A549 (cell line): ENCODE measurements at regions not wholly inside any gene's neighbourhood (a gene's known extent, or its start where the extent isn't known, plus 50 kb on each side); places are given as distances from the start of the nearest gene placed in this dataset.
"Not testable (repeated sequence)": the region's sequence is repeated elsewhere in the genome, so short reads cannot be mapped to it uniquely, and the experiment has no call there.

Experiments
- ATAC-seq, 2 experiments: fragments of 200-7000 bp in 1 of 2; fragments of >200 bp in 1 of 2; cut with Nextera tagmentation in 1 of 2; cut with Tn5 transposase in 1 of 2; 3 replicates each; pipeline versions ENCODE4 v1.8.0 to v1.9.1; 2018 to 2020; ENCODE audit warnings: mild to moderate bottlenecking in 1 of 2, moderate library complexity in 1 of 2
- CTCF ChIA-PET: fragments of 300-600 bp; sonication (Branson Sonifier 250); formaldehyde crosslinking; extraction: SDS; loops from one replicate; lab custom pipeline; 2021; ENCODE audit warnings: antibody characterized with exemption, inconsistent platforms; lab: Yijun Ruan, JAX
- POLR2A ChIA-PET: fragments of 350-600 bp; formaldehyde crosslinking; extraction: SDS; loops from one replicate; lab custom pipeline; 2021; ENCODE audit warnings: antibody characterized with exemption, inconsistent platforms; lab: Yijun Ruan, JAX
- DNase-seq, 2 experiments: peaks; one replicate each; pipeline versions ENCODE4 v3.0.0 to v3.0.0-alpha.2; 2011 to 2016; ENCODE audit warnings: low read depth in 1 of 2, low spot score in 1 of 2
- FAIRE-seq: peaks from 2 replicates; lab custom pipeline; 2011; peaks lifted over from hg19 to GRCh38; lab: Jason Lieb, UNC
- H3K27ac ChIP-seq, 2 experiments: fragments of >200 bp; sonication (Bioruptor Twin); formaldehyde crosslinking; 3 replicates each; pipeline ENCODE4 v1.5.1; 2016 to 2017
- H3K4me1 ChIP-seq: fragments of >200 bp; sonication (Bioruptor Twin); formaldehyde crosslinking; 3 replicates; pipeline ENCODE4 v1.6.1; 2016
- H3K4me2 ChIP-seq: fragments of >200 bp; sonication (Bioruptor Twin); formaldehyde crosslinking; 3 replicates; pipeline ENCODE4 v1.6.1; 2016
- H3K4me3 ChIP-seq: fragments of >200 bp; sonication (Bioruptor Twin); formaldehyde crosslinking; 3 replicates; pipeline ENCODE4 v1.5.1; 2016
- H3K9me3 ChIP-seq: fragments of >200 bp; sonication (Bioruptor Twin); formaldehyde crosslinking; 3 replicates; pipeline ENCODE4 v1.6.1; 2016
- FOXS1 ChIP-seq: fragments of 250-450 bp; sonication (Bioruptor Pico); IDR thresholded peaks from 2 replicates; pipeline ENCODE4 v1.5.0; 2020; ENCODE audit warnings: mild to moderate bottlenecking, moderate library complexity
- GATA3 ChIP-seq: IDR thresholded peaks from 2 replicates; pipeline ENCODE4 v1.6.1; 2012; ENCODE audit warnings: borderline replicate concordance
- HMGXB4 ChIP-seq: fragments of 250-450 bp; sonication (Bioruptor Pico); IDR thresholded peaks from 2 replicates; pipeline ENCODE4 v1.5.0; 2021; ENCODE audit warnings: mild to moderate bottlenecking, moderate library complexity, borderline replicate concordance
- HOXA7 ChIP-seq: fragments of 250-450 bp; sonication (Bioruptor Pico); IDR thresholded peaks from 2 replicates; pipeline ENCODE4 v1.5.0; 2020; ENCODE audit warnings: mild to moderate bottlenecking, moderate library complexity
- HOXB5 ChIP-seq: fragments of 250-450 bp; sonication (Bioruptor Pico); IDR thresholded peaks from 2 replicates; pipeline ENCODE4 v1.5.0; 2020; ENCODE audit warnings: mild to moderate bottlenecking, moderate library complexity
- MAFK ChIP-seq: fragments of 450-650 bp; IDR thresholded peaks from 2 replicates; pipeline ENCODE4 v1.6.1; 2014; ENCODE audit not compliant: partially characterized antibody
- NFE2L2 ChIP-seq: fragments of 150-350 bp; conservative IDR thresholded peaks from 2 replicates; pipeline ENCODE4 v1.6.1; 2014; ENCODE audit warnings: low read length
- PHF8 ChIP-seq: fragments of 200-600 bp; sonication (generic); IDR thresholded peaks from 2 replicates; pipeline ENCODE4 v1.6.1; 2016; ENCODE audit warnings: low read depth, mild to moderate bottlenecking, antibody characterized with exemption, moderate library complexity, borderline replicate concordance
- POLR2A ChIP-seq: IDR thresholded peaks from 2 replicates; pipeline ENCODE4 v1.6.1; 2012; ENCODE audit warnings: mild to moderate bottlenecking, low read length
- POLR2AphosphoS2 ChIP-seq: conservative IDR thresholded peaks from 2 replicates; pipeline ENCODE4 v1.6.1; 2012; ENCODE audit warnings: low read length, improper control_type of control experiment, inconsistent platforms
- REST ChIP-seq: fragments of 200-600 bp; sonication (generic); IDR thresholded peaks from 2 replicates; pipeline ENCODE4 v1.6.1; 2016; ENCODE audit warnings: antibody characterized with exemption, mild to moderate bottlenecking, moderate library complexity
- SREBF2 ChIP-seq: fragments of 450-650 bp; IDR thresholded peaks from 2 replicates; pipeline ENCODE4 v1.6.1; 2014; ENCODE audit warnings: mild to moderate bottlenecking, moderate library complexity
- TFCP2L1 ChIP-seq: fragments of 250-450 bp; sonication (Bioruptor Pico); IDR thresholded peaks from 2 replicates; pipeline ENCODE4 v1.5.0; 2021; ENCODE audit warnings: mild to moderate bottlenecking
- ZFP36 ChIP-seq: fragments of 450-650 bp; IDR thresholded peaks from 2 replicates; pipeline ENCODE4 v1.6.1; 2014; ENCODE audit warnings: borderline replicate concordance; ENCODE audit not compliant: partially characterized antibody
- ZNF302 ChIP-seq: fragments of 250-450 bp; sonication (Bioruptor Pico); IDR thresholded peaks from 2 replicates; pipeline ENCODE4 v1.9.0; 2021; ENCODE audit warnings: inconsistent platforms, mild to moderate bottlenecking, moderate library complexity
- WGBS: methylation state at CpG from one replicate; pipeline ENCODE4 v1.1.6; 2017; ENCODE audit errors: missing lambda C conversion rate; 5-methylcytosine and 5-hydroxymethylcytosine counted together
- TF ChIP-seq, protein P1 (sequence below): fragments of >200 bp; sonication (Bioruptor Twin); formaldehyde crosslinking; IDR thresholded peaks from 2 replicates; pipeline ENCODE4 v1.6.1; 2016
- TF ChIP-seq, protein P2 (sequence below): IDR thresholded peaks from 2 replicates; pipeline ENCODE4 v1.6.1; 2012

GRCh38 chr7:24390376-24391157 lies 106.6 kb downstream of the NPY start:
- POLR2A ChIA-PET = no interaction called here
- H3K27ac ChIP-seq = no peak overlapping the region
- no peak for ATAC-seq
- WGBS = 15% methylated on average over 5 of the region's 5 CpGs
- H3K4me1 ChIP-seq = no peaks in the 10 kb centered on the region
- no peaks in the 10 kb centered on the region for H3K9me3 ChIP-seq
- peak; percentile 72 for TF ChIP-seq MAFK
- TF ChIP-seq ZNF302 (CRISPR knock-in tag) = no peak
- TF ChIP-seq REST = no peak
- TF ChIP-seq, all 56 proteins: peak for 1
- no peak overlapping the region for H3K4me3 ChIP-seq
- CTCF ChIA-PET = interaction anchor here (1.3 kb wide), 1 partner anchor 9 kb away, joined by 4 read pairs; no protein-coding TSS in a partner anchor
- FAIRE-seq (no peak), DNase-seq (no peak)
- no peak overlapping the region for H3K4me2 ChIP-seq

DNA sequence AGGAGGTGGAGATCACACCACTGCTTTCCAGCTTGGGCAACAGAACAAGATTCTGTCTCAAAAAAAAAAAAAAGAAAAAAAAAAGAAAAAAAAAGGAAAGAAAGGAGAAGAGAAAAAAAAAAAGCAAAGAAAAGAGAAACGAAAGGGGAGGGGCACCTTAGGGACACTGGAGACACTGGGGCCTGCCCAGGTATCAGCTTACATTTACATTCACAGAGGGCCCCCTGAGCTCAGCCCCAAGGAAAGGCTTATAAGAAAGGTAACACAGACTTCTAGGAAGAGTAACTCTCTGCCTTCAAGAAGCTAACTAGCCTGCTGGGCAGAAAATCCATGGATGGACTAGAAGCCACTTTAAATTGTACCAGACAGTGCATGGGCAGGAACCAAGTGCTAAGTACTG lies 108.8 kb downstream of the NPY start:
- no peaks in the 10 kb centered on the region for H3K9me3 ChIP-seq
- TF ChIP-seq FOXS1 (CRISPR knock-in tag) (no peak), HOXA7 (CRISPR knock-in tag) (no peak), POLR2A (no peak), HOXB5 (CRISPR knock-in tag) (no peak), POLR2AphosphoS2 (no peak)
- TF ChIP-seq, protein P1, sequence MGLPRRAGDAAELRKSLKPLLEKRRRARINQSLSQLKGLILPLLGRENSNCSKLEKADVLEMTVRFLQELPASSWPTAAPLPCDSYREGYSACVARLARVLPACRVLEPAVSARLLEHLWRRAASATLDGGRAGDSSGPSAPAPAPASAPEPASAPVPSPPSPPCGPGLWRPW = no peak
- H3K4me1 ChIP-seq = no peaks in the 10 kb centered on the region
- FAIRE-seq (no peak), ATAC-seq (no peak), DNase-seq (no peak)
- no peak overlapping the region for H3K4me2 ChIP-seq
- WGBS = 0% methylated on average over 1 of the region's 1 CpG
- ChIA-PET CTCF (interaction anchor here (1.2 kb wide), 1 partner anchor 78 kb away, joined by 4 read pairs; no protein-coding TSS in a partner anchor), POLR2A (no interaction called here)
- H3K27ac ChIP-seq = no peak overlapping the region
- H3K4me3 ChIP-seq = no peak overlapping the region

DNA sequence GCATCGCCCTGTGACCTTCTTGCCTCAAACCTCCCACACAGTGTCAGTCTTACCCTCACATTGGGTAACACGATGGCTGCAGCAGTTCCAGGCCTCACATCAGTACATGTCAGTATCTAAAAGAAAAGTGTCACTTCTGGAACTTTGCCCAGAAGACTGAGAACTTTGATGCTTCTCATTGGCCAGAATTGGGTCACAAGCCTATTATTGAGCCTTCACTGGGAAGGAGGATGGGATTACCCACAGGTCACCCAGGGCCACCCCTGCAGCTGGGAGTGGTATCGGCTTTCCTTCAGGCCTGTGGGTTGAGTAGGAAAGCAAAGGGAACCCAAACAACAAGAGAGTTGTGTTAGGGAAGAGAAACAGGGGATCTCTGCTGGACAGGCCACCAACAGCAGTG lies 111.5 kb downstream of the NPY start:
- no peaks in the 10 kb centered on the region for H3K9me3 ChIP-seq
- ATAC-seq (no peak), FAIRE-seq (no peak), DNase-seq (no peak)
- no peak overlapping the region for H3K4me3 ChIP-seq
- no peak overlapping the region for H3K27ac ChIP-seq
- no peaks in the 10 kb centered on the region for H3K4me1 ChIP-seq
- no peak for TF ChIP-seq PHF8
- no peak for TF ChIP-seq ZNF302 (CRISPR knock-in tag)
- TF ChIP-seq NFE2L2 = no peak
- no peak for TF ChIP-seq GATA3
- TF ChIP-seq TFCP2L1 (CRISPR knock-in tag) = no peak
- TF ChIP-seq SREBF2 = no peak
- no peak for TF ChIP-seq ZFP36
- TF ChIP-seq, protein P2, sequence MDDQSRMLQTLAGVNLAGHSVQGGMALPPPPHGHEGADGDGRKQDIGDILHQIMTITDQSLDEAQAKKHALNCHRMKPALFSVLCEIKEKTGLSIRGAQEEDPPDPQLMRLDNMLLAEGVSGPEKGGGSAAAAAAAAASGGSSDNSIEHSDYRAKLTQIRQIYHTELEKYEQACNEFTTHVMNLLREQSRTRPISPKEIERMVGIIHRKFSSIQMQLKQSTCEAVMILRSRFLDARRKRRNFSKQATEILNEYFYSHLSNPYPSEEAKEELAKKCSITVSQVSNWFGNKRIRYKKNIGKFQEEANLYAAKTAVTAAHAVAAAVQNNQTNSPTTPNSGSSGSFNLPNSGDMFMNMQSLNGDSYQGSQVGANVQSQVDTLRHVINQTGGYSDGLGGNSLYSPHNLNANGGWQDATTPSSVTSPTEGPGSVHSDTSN = no peak
- TF ChIP-seq HMGXB4 (CRISPR knock-in tag) = no peak
- ChIA-PET POLR2A (no interaction called here), CTCF (interaction anchor here (0.9 to 1.5 kb wide), 2 partner anchors 14 to 271 kb away, joined by 3 to 5 read pairs; no protein-coding TSS in a partner anchor)
- 68% methylated on average over 3 of the region's 3 CpGs for WGBS
- no peak overlapping the region for H3K4me2 ChIP-seq

GRCh38 chr7:24396387-24396786 lies 112.4 kb downstream of the NPY start:
- 79% methylated on average over 13 of the region's 13 CpGs for WGBS
- H3K4me2 ChIP-seq, FAIRE-seq, CTCF ChIA-PET, H3K9me3 ChIP-seq, H3K4me1 ChIP-seq, ATAC-seq, H3K27ac ChIP-seq, DNase-seq, H3K4me3 ChIP-seq: not testable (repeated sequence)
- POLR2A ChIA-PET = interaction anchor here (0.5 kb wide), 1 partner anchor 360 kb away, joined by 6 read pairs; no protein-coding TSS in a partner anchor
